HG02759 (cell line): ENCODE measurements at regions not wholly inside any gene's neighbourhood (a gene's known extent, or its start where the extent isn't known, plus 50 kb on each side); places are given as distances from the start of the nearest gene placed in this dataset.

Source experiments
- ATAC-seq: cut with Tn5 transposase; IDR thresholded peaks from one replicate; pipeline ENCODE4 v1.9.1; 2021; ENCODE audit warnings: mild to moderate bottlenecking, moderate library complexity; ENCODE audit not compliant: unreplicated experiment

- ATAC-seq, result no peak
Observed at GRCh38 chr13:108435393-108436149, 166.1 kb downstream of the TNFSF13B start.

- ATAC-seq, result no peak
Observed at GRCh38 chr13:108437496-108437895, 168.0 kb downstream of the TNFSF13B start.

- no peak for ATAC-seq
Observed at GRCh38 chr13:108439556-108439955, 170.0 kb downstream of the TNFSF13B start.

GRCh38 chr13:108444448-108444847, 174.9 kb downstream of the TNFSF13B start:
- ATAC-seq, result no peak

GRCh38 chr13:108448891-108449290, 179.4 kb downstream of the TNFSF13B start:
- ATAC-seq, result no peak

GRCh38 chr13:108451121-108451520, 178.3 kb upstream of the MYO16 start:
- ATAC-seq, result no peak

GRCh38 chr13:108455320-108455719, 174.1 kb upstream of the MYO16 start:
- no peak for ATAC-seq

- no peak for ATAC-seq
Observed at GRCh38 chr13:108460043-108460442, 169.4 kb upstream of the MYO16 start.

GRCh38 chr13:108460746-108461145, 168.7 kb upstream of the MYO16 start:
- no peak for ATAC-seq

GRCh38 chr13:108463340-108463739, 166.1 kb upstream of the MYO16 start:
- ATAC-seq, result peak; percentile 45

GRCh38 chr13:108470921-108471320, 158.5 kb upstream of the MYO16 start:
- ATAC-seq, result no peak

- ATAC-seq, result no peak
Observed at GRCh38 chr13:108475181-108475580, 154.2 kb upstream of the MYO16 start.

GRCh38 chr13:108477376-108477775, 152.0 kb upstream of the MYO16 start:
- no peak for ATAC-seq

- ATAC-seq, result no peak
Observed at GRCh38 chr13:108478179-108478578, 151.2 kb upstream of the MYO16 start.

- no peak for ATAC-seq
Observed at GRCh38 chr13:108483981-108484380, 145.4 kb upstream of the MYO16 start.

GRCh38 chr13:108486096-108486495, 143.3 kb upstream of the MYO16 start:
- ATAC-seq, result no peak

GRCh38 chr13:108494991-108495645, 134.3 kb upstream of the MYO16 start:
- no peak for ATAC-seq

GRCh38 chr13:108495646-108496361, 133.6 kb upstream of the MYO16 start:
- ATAC-seq, result no peak

- no peak for ATAC-seq
Observed at GRCh38 chr13:108496362-108497210, 132.8 kb upstream of the MYO16 start.

- ATAC-seq, result no peak
Observed at GRCh38 chr13:108500711-108501110, 128.7 kb upstream of the MYO16 start.

- no peak for ATAC-seq
Observed at GRCh38 chr13:108508263-108508662, 121.1 kb upstream of the MYO16 start.
